Transverse colon (tissue), 3 donors: ENCODE measurements at regions not wholly inside any gene's neighbourhood (a gene's known extent, or its start where the extent isn't known, plus 50 kb on each side); places are given as distances from the start of the nearest gene placed in this dataset.

Source experiments
- POLR2A ChIP-seq: fragments of 450-650 bp; IDR thresholded peaks from one replicate; pipeline ENCODE4 v1.6.1; 2016; ENCODE audit warnings: antibody characterized with exemption, mild to moderate bottlenecking, moderate library complexity
- TF ChIP-seq, protein P1 (sequence below), 5 experiments: fragments of 200-600 bp in 3 of 5; fragments of 450-650 bp in 2 of 5; sonication (generic) in 3 of 5; IDR thresholded peaks; 1 replicate in 2 of 5; 2 replicates in 3 of 5; pipeline ENCODE4 v1.5.1; 2016 to 2017; ENCODE audit warnings: antibody characterized with exemption in 5 of 5, inconsistent platforms in 3 of 5, mild to moderate bottlenecking in 2 of 5, moderate library complexity in 1 of 5

DNA sequence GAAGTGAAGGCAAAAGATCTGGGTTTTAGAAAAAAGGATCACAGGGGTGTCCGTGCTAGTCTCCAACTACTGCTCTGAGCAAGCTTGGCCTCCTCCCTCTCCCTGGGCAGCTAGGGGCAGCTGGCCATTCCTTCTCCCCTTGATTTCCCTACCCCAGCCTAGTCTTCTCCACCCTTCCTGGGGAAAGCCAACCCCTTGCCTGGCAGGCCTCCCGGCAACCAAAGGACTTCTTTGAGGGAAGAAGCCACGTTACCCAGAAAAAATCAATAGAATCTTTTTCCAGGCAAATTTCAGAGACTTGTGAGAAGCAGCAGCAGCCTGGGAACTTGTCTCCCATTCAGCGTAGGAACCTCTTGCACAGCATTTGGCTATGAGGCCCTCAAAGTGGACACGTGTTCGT, 91.5 kb downstream of the MIAT start:
- TF ChIP-seq, protein P1, sequence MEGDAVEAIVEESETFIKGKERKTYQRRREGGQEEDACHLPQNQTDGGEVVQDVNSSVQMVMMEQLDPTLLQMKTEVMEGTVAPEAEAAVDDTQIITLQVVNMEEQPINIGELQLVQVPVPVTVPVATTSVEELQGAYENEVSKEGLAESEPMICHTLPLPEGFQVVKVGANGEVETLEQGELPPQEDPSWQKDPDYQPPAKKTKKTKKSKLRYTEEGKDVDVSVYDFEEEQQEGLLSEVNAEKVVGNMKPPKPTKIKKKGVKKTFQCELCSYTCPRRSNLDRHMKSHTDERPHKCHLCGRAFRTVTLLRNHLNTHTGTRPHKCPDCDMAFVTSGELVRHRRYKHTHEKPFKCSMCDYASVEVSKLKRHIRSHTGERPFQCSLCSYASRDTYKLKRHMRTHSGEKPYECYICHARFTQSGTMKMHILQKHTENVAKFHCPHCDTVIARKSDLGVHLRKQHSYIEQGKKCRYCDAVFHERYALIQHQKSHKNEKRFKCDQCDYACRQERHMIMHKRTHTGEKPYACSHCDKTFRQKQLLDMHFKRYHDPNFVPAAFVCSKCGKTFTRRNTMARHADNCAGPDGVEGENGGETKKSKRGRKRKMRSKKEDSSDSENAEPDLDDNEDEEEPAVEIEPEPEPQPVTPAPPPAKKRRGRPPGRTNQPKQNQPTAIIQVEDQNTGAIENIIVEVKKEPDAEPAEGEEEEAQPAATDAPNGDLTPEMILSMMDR (IDR thresholded peaks at IDR 0.05), result no peak
- no peak for TF ChIP-seq POLR2A
